ENCODE measurements at regions not wholly inside any gene's neighbourhood (a gene's known extent, or its start where the extent isn't known, plus 50 kb on each side); places are given as distances from the start of the nearest gene placed in this dataset.

GRCh38 chr1:233554037-233554436 lies 59.9 kb upstream of the KCNK1 start:
- no peak for TF ChIP-seq CTCF (IDR thresholded peaks at IDR 0.05)
- no peak for TF ChIP-seq POLR2A (IDR thresholded peaks at IDR 0.05)
